GM12878 (cell line): ENCODE measurements at regions not wholly inside any gene's neighbourhood (a gene's known extent, or its start where the extent isn't known, plus 50 kb on each side); places are given as distances from the start of the nearest gene placed in this dataset.

Source experiments
- ATAC-seq: fragments of 200-7000 bp; cut with Tn5 transposase; 3 replicates; pipeline ENCODE4 v1.9.1; 2020; ENCODE audit warnings: mild to moderate bottlenecking, moderate library complexity
- BruUV-seq: library from RNA; stranded (reverse); fragments of 400-500 nt; replicated peaks from 2 replicates; lab custom pipeline; 2021; lab: Mats Ljungman, UMichigan
- CTCF ChIA-PET: fragments of 300-600 bp; sonication (Branson Sonifier 250); formaldehyde crosslinking; extraction: SDS; loops from one replicate; lab custom pipeline; 2021; ENCODE audit warnings: inconsistent platforms; lab: Yijun Ruan, JAX
- POLR2A ChIA-PET: fragments of 350-600 bp; formaldehyde crosslinking; extraction: SDS; loops from one replicate; lab custom pipeline; 2021; ENCODE audit warnings: inconsistent platforms; lab: Charles Lee
- RAD21 ChIA-PET: fragments of 300-600 bp; sonication (Branson Sonifier 250); formaldehyde crosslinking; loops from one replicate; lab custom pipeline; 2023; ENCODE audit warnings: antibody characterized with exemption; ENCODE audit not compliant: unreplicated experiment; lab: Charles Lee
- SMC1A ChIA-PET: fragments of 300-600 bp; sonication (Branson Sonifier 250); formaldehyde crosslinking; loops from one replicate; lab custom pipeline; 2023; ENCODE audit not compliant: unreplicated experiment, uncharacterized antibody; lab: Charles Lee
- DNase-seq: peaks from one replicate; pipeline ENCODE4 v3.0.0-alpha.2; 2011; ENCODE audit warnings: low read depth, low spot score
- FAIRE-seq: peaks from 3 replicates; lab custom pipeline; 2011; peaks lifted over from hg19 to GRCh38; lab: Jason Lieb, UNC
- H2AFZ ChIP-seq: 2 replicates; pipeline ENCODE4 v1.6.0; 2011; ENCODE audit warnings: low read depth, low read length, control low read depth; ENCODE audit not compliant: control insufficient read depth
- H3K27ac ChIP-seq: 2 replicates; pipeline ENCODE4 v1.5.1; 2011; ENCODE audit warnings: control low read depth; ENCODE audit not compliant: control insufficient read depth, insufficient read depth
- H3K27me3 ChIP-seq, 2 experiments: replicated peaks in 1 of 2; 2 replicates each; pipeline versions ENCODE4 v1.6.0 to v1.6.1; 2011; ENCODE audit warnings: low read length in 1 of 2; ENCODE audit not compliant: control insufficient read depth in 2 of 2, insufficient read depth in 2 of 2
- H3K36me3 ChIP-seq, 2 experiments: 2 replicates each; pipeline ENCODE4 v1.5.1; 2011; ENCODE audit warnings: low read length in 1 of 2; ENCODE audit not compliant: control insufficient read depth in 2 of 2, insufficient read depth in 2 of 2
- H3K4me1 ChIP-seq: 2 replicates; pipeline ENCODE4 v1.6.1; 2011; ENCODE audit warnings: mild to moderate bottlenecking, low read length, moderate library complexity, mixed read lengths; ENCODE audit not compliant: control insufficient read depth, insufficient read depth
- H3K4me2 ChIP-seq: 2 replicates; pipeline ENCODE4 v1.6.0; 2011; ENCODE audit warnings: control low read depth; ENCODE audit not compliant: control insufficient read depth, insufficient read depth
- H3K4me3 ChIP-seq: fragments of 200-600 bp; sonication (generic); 2 replicates; pipeline ENCODE4 v1.5.1; 2016
- H3K79me2 ChIP-seq: 2 replicates; pipeline ENCODE4 v1.6.0; 2011; ENCODE audit warnings: low read length; ENCODE audit not compliant: control insufficient read depth, insufficient read depth
- H3K9ac ChIP-seq: 2 replicates; pipeline ENCODE4 v1.8.0; 2011; ENCODE audit warnings: low read length, control low read depth, mixed read lengths; ENCODE audit not compliant: control insufficient read depth, insufficient read depth
- H3K9me3 ChIP-seq: replicated peaks from 3 replicates; pipeline ENCODE4 v1.5.1; 2011; ENCODE audit warnings: mild to moderate bottlenecking, low read length; ENCODE audit not compliant: control insufficient read depth, insufficient read depth
- H4K20me1 ChIP-seq: 2 replicates; pipeline ENCODE4 v1.6.0; 2011; ENCODE audit not compliant: control insufficient read depth, insufficient read depth
- EP300 ChIP-seq, 2 experiments: fragments of 150-350 bp in 1 of 2; IDR thresholded peaks; 2 replicates each; pipeline ENCODE4 v1.6.1; 2011 to 2012; ENCODE audit warnings: low read depth in 2 of 2, low read length in 2 of 2, borderline replicate concordance in 1 of 2, improper control_type of control experiment in 1 of 2, inconsistent platforms in 1 of 2; ENCODE audit not compliant: control insufficient read depth in 1 of 2
- RBBP5 ChIP-seq: fragments of 200-600 bp; sonication (generic); conservative IDR thresholded peaks from 2 replicates; pipeline ENCODE4 v1.6.1; 2016
- SMAD1 ChIP-seq: fragments of 450-650 bp; IDR thresholded peaks from 2 replicates; pipeline ENCODE4 v1.6.1; 2018; ENCODE audit warnings: mild to moderate bottlenecking, low read depth; ENCODE audit not compliant: partially characterized antibody
- SREBF2 ChIP-seq: IDR thresholded peaks from 2 replicates; pipeline ENCODE4 v1.6.1; 2012; ENCODE audit warnings: mild to moderate bottlenecking, low read length
- ZSCAN29 ChIP-seq: fragments of 450-650 bp; IDR thresholded peaks from 2 replicates; pipeline ENCODE4 v1.6.1; 2017; ENCODE audit warnings: mild to moderate bottlenecking, moderate library complexity
- WGBS: methylation state at CpG from one replicate; pipeline ENCODE4 v1.1.6; 2016; ENCODE audit warnings: low lambda C conversion rate; ENCODE audit not compliant: insufficient replicate concordance, insufficient coverage; ENCODE audit errors: missing lambda C conversion rate; 5-methylcytosine and 5-hydroxymethylcytosine counted together
- in situ Hi-C: fragments of 300-500 bp; cut with MboI; formaldehyde crosslinking; loops from 9 replicates; pipeline ENCODE4 v1.14.3; 2018; ENCODE audit warnings: mixed read lengths
- intact Hi-C: fragments of 100-400 bp; cut with micrococcal nuclease; formaldehyde crosslinking; loops from one replicate; pipeline ENCODE4 v1.14.2; 2022; ENCODE audit not compliant: unreplicated experiment
- TF ChIP-seq, protein P1 (sequence below): fragments of 150-350 bp; IDR thresholded peaks from 2 replicates; pipeline ENCODE4 v1.6.1; 2014; ENCODE audit warnings: mild to moderate bottlenecking, low read depth, low read length
- TF ChIP-seq, protein P2 (sequence below): fragments of 450-650 bp; IDR thresholded peaks from 2 replicates; pipeline ENCODE4 v1.6.1; 2018; ENCODE audit warnings: borderline replicate concordance, mild to moderate bottlenecking; ENCODE audit not compliant: partially characterized antibody

DNA sequence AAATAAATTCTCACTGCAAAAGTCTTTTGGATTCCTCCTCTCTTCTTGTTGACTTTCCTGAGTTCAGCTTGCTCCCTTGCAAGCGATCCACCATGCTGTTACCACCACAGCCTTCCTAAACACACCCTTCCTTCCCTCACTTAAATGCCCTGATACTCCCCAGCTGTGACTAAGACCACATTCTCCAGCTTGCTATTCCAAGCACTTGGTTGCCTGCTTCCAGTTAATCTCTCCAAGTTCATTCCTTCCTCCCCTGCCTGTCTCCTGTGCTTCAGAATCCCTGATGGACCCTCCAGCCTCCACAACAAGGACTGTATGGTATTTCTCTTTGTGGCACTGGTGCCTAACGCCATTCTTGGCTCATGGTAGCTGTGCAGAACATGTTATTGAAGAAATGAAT, 603.9 kb upstream of the CADM1 start:
- H3K4me1 ChIP-seq = no peaks in the 10 kb centered on the region
- POLR2A ChIA-PET = no interaction called here

DNA sequence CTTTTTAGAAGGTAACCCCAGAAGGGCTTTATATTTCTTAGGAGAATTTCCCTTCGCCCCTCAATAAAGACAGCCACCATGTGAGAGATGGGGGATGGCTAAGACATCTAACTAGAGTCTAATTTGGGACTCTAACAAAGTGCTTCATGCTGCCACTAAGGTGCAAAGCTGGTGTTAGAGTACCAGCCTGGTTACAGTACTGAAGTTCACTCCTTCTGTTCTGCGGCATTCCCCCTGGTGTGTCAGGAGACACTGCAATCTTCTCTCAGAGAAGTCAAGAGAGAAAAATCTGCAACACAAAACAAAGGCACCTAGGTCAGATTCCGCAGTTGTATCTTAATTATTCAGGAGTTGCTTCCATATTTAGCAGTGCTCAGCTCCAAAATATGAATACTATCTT, 603.0 kb upstream of the CADM1 start:
- H3K9ac ChIP-seq = no peak overlapping the region
- BruUV-seq = no TSS peak
- no peak for ATAC-seq
- no peak for TF ChIP-seq SMAD1
- no peak for TF ChIP-seq SREBF2
- no peak for TF ChIP-seq EP300 (IDR thresholded peaks at IDR 0.05; ENCODE audit: borderline replicate concordance in 1 of 2, control insufficient read depth in 1 of 2, low read depth in 2 of 2, low read length in 2 of 2)
- TF ChIP-seq, protein P1, sequence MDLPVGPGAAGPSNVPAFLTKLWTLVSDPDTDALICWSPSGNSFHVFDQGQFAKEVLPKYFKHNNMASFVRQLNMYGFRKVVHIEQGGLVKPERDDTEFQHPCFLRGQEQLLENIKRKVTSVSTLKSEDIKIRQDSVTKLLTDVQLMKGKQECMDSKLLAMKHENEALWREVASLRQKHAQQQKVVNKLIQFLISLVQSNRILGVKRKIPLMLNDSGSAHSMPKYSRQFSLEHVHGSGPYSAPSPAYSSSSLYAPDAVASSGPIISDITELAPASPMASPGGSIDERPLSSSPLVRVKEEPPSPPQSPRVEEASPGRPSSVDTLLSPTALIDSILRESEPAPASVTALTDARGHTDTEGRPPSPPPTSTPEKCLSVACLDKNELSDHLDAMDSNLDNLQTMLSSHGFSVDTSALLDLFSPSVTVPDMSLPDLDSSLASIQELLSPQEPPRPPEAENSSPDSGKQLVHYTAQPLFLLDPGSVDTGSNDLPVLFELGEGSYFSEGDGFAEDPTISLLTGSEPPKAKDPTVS = no peak
- no peak for TF ChIP-seq ZSCAN29
- POLR2A ChIA-PET = no interaction called here
- H3K4me2 ChIP-seq = no peak overlapping the region
- no peaks in the 10 kb centered on the region for H3K9me3 ChIP-seq
- H3K36me3 ChIP-seq = no peaks in the 10 kb centered on the region
- H2AFZ ChIP-seq = no peak overlapping the region
- H3K27ac ChIP-seq = no peak overlapping the region
- H4K20me1 ChIP-seq = 0 out of 2 replicates have a peak, but pooled peaks cover 4% of the 10 kb centered on the region
- in situ Hi-C loops (no loop called here), intact Hi-C loops (no loop called here)
- CTCF ChIA-PET = no interaction called here
- RAD21 ChIA-PET = no interaction called here
- no peak overlapping the region for H3K4me3 ChIP-seq
- no peaks in the 10 kb centered on the region for H3K4me1 ChIP-seq
- FAIRE-seq = no peak
- H3K79me2 ChIP-seq = no peaks in the 10 kb centered on the region
- SMC1A ChIA-PET = interaction anchor here (1.3 kb wide), 1 partner anchor 11 kb away, joined by 3 read pairs; no protein-coding TSS in a partner anchor
- 33% methylated on average over 3 of the region's 3 CpGs for WGBS
- DNase-seq = no peak
- peaks cover 0 to 7% of the 10 kb centered on the region in 2 experiments; a peak in 3 of 4 replicates for H3K27me3 ChIP-seq

More for the DNA sequence above, 603.9 kb upstream of the CADM1 start:
- H3K9me3 ChIP-seq = no peaks in the 10 kb centered on the region
- no TSS peak for BruUV-seq
- H3K4me3 ChIP-seq = no peak overlapping the region
- no peak overlapping the region for H3K27ac ChIP-seq
- no peak for ATAC-seq
- DNase-seq = no peak
- in situ Hi-C loops (no loop called here), intact Hi-C loops (no loop called here)
- no peak overlapping the region for H2AFZ ChIP-seq
- H3K4me2 ChIP-seq = no peak overlapping the region
- RAD21 ChIA-PET = no interaction called here
- H3K27me3 ChIP-seq = peaks cover 0 to 7% of the 10 kb centered on the region in 2 experiments; a peak in 3 of 4 replicates
- H3K36me3 ChIP-seq = no peaks in the 10 kb centered on the region
- H3K9ac ChIP-seq = no peak overlapping the region
- no peak for FAIRE-seq
- CTCF ChIA-PET = interaction anchor here (1.2 kb wide), 1 partner anchor 9 kb away, joined by 3 read pairs; no protein-coding TSS in a partner anchor
- no peaks in the 10 kb centered on the region for H3K79me2 ChIP-seq
- H4K20me1 ChIP-seq = 0 out of 2 replicates have a peak, but pooled peaks cover 4% of the 10 kb centered on the region
- 29% methylated on average over 2 of the region's 2 CpGs for WGBS
- SMC1A ChIA-PET = interaction anchor here (0.6 to 1.3 kb wide), 2 partner anchors 12 to 814 kb away, joined by 3 read pairs; no protein-coding TSS in a partner anchor
- TF ChIP-seq RBBP5 = no peak
- TF ChIP-seq, protein P2, sequence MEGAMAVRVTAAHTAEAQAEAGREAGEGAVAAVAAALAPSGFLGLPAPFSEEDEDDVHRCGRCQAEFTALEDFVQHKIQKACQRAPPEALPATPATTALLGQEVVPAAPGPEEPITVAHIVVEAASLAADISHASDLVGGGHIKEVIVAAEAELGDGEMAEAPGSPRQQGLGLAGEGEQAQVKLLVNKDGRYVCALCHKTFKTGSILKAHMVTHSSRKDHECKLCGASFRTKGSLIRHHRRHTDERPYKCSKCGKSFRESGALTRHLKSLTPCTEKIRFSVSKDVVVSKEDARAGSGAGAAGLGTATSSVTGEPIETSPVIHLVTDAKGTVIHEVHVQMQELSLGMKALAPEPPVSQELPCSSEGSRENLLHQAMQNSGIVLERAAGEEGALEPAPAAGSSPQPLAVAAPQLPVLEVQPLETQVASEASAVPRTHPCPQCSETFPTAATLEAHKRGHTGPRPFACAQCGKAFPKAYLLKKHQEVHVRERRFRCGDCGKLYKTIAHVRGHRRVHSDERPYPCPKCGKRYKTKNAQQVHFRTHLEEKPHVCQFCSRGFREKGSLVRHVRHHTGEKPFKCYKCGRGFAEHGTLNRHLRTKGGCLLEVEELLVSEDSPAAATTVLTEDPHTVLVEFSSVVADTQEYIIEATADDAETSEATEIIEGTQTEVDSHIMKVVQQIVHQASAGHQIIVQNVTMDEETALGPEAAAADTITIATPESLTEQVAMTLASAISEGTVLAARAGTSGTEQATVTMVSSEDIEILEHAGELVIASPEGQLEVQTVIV = no peak
- TF ChIP-seq, all 136 proteins: peak for 0
